ENCODE measurements at regions not wholly inside any gene's neighbourhood (a gene's known extent, or its start where the extent isn't known, plus 50 kb on each side); places are given as distances from the start of the nearest gene placed in this dataset.

DNA sequence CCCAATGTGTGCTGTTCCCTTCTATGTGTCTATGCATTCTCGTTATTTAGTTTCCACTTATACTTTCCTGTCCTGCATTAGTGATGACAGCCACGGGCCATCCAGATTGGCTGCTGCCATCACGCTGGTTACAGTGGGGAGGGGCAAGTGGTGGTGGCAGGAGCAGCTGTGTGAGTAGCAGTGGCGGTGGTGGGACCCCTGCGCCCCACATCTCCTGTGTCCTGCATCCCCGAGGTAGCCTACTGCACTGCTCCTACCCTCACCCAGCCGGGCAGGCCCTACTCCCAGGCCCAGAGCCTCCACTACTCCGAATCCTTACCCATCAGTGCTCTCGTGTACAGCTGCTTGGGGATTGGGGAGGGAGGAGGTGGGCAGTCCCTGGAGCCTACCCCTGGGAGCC lies 798.7 kb upstream of the AGA start:
- Histone ChIP-seq H3K23ac (ENCODE audit: low read depth, low read length) (no peak overlapping the region), H2AK9ac (replicated peaks; ENCODE audit: low read depth, low read length, poor library complexity) (no peak overlapping the region), H3K18ac (ENCODE audit: low read depth, low read length) (no peak overlapping the region), H3K4me3 (ENCODE audit: insufficient read depth, low read depth, low read length) (no peak overlapping the region), H3K14ac (replicated peaks; ENCODE audit: low read depth, low read length) (no peak overlapping the region), H3K9ac (ENCODE audit: low read depth, low read length) (no peak overlapping the region), H2BK20ac (ENCODE audit: low read depth, low read length) (no peak overlapping the region), H2BK5ac (ENCODE audit: low read depth, low read length, poor library complexity, severe bottlenecking) (no peak overlapping the region), H4K20me1 (ENCODE audit: insufficient read depth, low read length) (no peaks in the 10 kb centered on the region), H4K8ac (ENCODE audit: low read depth in 2 of 2, low read length in 2 of 2) (no peak overlapping the region), H3K4me1 (ENCODE audit: control insufficient read depth, insufficient read depth, low read length) (no peaks in the 10 kb centered on the region), H3K4me2 (ENCODE audit: low read depth, low read length) (no peak overlapping the region), H4K91ac (ENCODE audit: insufficient read depth, low read depth, low read length) (no peak overlapping the region), H3K27me3 (ENCODE audit: control insufficient read depth, insufficient read depth, low read length) (no peaks in the 10 kb centered on the region), H3K9me3 (ENCODE audit: control insufficient read depth, insufficient read depth, low read length) (peaks cover 13% of the 10 kb centered on the region), H3K56ac (ENCODE audit: extremely low read depth, insufficient read depth, low read length) (no peak overlapping the region), H2BK120ac (ENCODE audit: low read depth, low read length) (no peak overlapping the region), H3K79me1 (ENCODE audit: low read depth in 1 of 2, low read length in 2 of 2) (no peaks in the 10 kb centered on the region), H2AFZ (replicated peaks; ENCODE audit: low read length, poor library complexity) (no peak overlapping the region), H3K27ac (ENCODE audit: insufficient read depth, low read length) (no peak overlapping the region), H3K9me1 (ENCODE audit: insufficient read depth, low read length) (no peaks in the 10 kb centered on the region), H3K36me3 (ENCODE audit: control insufficient read depth, insufficient read depth, low read length) (no peaks in the 10 kb centered on the region), H2AK5ac (ENCODE audit: low read depth, low read length) (no peak overlapping the region), H2BK15ac (ENCODE audit: low read depth, low read length) (no peak overlapping the region), H3K4ac (ENCODE audit: low read depth, low read length) (no peak overlapping the region), H4K5ac (ENCODE audit: low read depth, low read length) (no peak overlapping the region)
- no CpG with 5 or more reads among the region's 9 CpGs for WGBS, 2 experiments (ENCODE audit: extremely low coverage in 2 of 2, insufficient read length in 1 of 2)
- CTCF ChIA-PET = no interaction called here
- intact Hi-C loops (cut with micrococcal nuclease) (no loop called here), in situ Hi-C loops (cut with MboI; ENCODE audit: low sequenced_read_pairs) (no loop called here), dilution Hi-C loops (cut with HindIII; ENCODE audit: low sequenced_read_pairs, unreplicated experiment) (no loop called here)
- POLR2A ChIA-PET (ENCODE audit: unreplicated experiment) = no interaction called here
- DNase-seq (no peak), ATAC-seq (ENCODE audit: low read depth) (no peak)
- BruUV-seq (replicated peaks) = no TSS peak
- TF ChIP-seq CHD1 (IDR thresholded peaks at IDR 0.05; ENCODE audit: low read depth, low read length) (no peak), BHLHE40 (IDR thresholded peaks at IDR 0.05; ENCODE audit: low read depth, low read length) (no peak), FOS (IDR thresholded peaks at IDR 0.05; ENCODE audit: low read depth, low read length) (no peak)

Data from IMR-90 (cell line).